GM18505 (cell line): ENCODE measurements at regions not wholly inside any gene's neighbourhood (a gene's known extent, or its start where the extent isn't known, plus 50 kb on each side); places are given as distances from the start of the nearest gene placed in this dataset.

Experiments
- ATAC-seq: cut with Tn5 transposase; IDR thresholded peaks from one replicate; pipeline ENCODE4 v1.9.1; 2021; ENCODE audit not compliant: unreplicated experiment
- POLR2A ChIP-seq: IDR thresholded peaks from 4 replicates; pipeline ENCODE4 v1.6.1; 2011; ENCODE audit warnings: borderline replicate concordance; ENCODE audit not compliant: insufficient read depth, insufficient read length; ENCODE audit errors: extremely low read depth

GRCh38 chr13:40118337-40118736 lies 462.9 kb downstream of the COG6 start:
- no peak for ATAC-seq
- no peak for TF ChIP-seq POLR2A

DNA sequence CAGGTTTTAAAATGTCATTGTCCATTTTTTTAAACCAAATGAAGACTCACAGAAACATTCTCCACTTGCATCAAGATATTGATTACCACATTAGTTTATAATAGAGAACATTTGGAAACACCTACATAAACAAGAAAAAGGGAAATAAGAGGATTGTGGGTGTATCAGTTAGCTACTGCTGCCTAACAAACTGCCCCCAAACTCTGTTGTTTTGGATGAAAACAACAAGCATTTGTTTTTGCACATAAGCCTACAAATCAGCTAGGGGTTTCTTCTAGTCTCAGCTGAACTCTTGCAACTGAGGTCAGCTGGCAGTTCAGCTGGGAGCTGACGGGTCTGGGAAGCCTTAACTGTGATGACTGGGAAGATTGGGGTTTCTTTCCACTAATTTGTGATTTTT lies 464.4 kb downstream of the COG6 start:
- no peak for ATAC-seq
- no peak for TF ChIP-seq POLR2A

- ATAC-seq: no peak
- no peak for TF ChIP-seq POLR2A
Measured at GRCh38 chr13:40120288-40120687, 464.8 kb downstream of the COG6 start.

DNA sequence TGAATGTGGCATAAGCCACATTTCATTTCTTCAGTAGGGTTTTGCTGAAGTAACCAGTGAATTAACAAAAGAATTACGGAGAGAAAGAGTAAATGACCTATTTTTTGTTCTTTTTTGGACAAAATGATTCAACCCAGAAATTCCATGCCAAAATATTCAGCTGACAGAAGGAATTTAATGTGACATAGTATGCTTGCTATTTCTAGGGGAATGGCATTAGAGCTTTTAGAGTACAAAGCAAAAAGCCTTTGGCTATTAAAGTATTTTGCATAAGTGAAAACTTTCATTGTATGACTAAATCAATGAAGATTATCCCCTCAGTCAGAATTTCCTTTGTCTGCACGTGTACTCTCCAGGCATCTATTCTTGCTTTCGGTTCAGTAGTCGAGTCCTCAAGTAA lies 465.3 kb downstream of the COG6 start:
- ATAC-seq: no peak

GRCh38 chr13:40121722-40122121 lies 466.3 kb downstream of the COG6 start:
- ATAC-seq: no peak
- TF ChIP-seq POLR2A: no peak

More for the DNA sequence above, 465.3 kb downstream of the COG6 start:
- no peak for TF ChIP-seq POLR2A

- ATAC-seq: no peak
- no peak for TF ChIP-seq POLR2A
Measured at GRCh38 chr13:40123962-40124632, 468.6 kb downstream of the COG6 start.

DNA sequence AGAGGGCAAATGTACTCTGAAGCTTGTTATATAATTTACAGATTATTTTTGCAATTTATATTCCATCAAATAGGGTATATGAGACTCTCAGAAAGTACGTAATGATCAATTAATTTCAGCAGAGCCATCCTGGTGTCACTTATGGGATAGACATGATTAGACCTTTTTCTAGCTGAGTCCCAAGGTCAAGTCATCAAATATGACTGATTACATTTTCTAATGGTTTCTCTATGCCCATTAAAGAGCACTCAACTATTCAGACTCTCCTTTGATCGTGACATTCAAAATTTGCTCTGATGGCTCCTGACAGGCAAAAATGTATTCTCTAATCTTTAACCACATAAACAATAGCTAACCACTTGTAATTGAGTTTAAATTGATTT lies 469.2 kb downstream of the COG6 start:
- ATAC-seq: no peak
- TF ChIP-seq POLR2A: no peak

DNA sequence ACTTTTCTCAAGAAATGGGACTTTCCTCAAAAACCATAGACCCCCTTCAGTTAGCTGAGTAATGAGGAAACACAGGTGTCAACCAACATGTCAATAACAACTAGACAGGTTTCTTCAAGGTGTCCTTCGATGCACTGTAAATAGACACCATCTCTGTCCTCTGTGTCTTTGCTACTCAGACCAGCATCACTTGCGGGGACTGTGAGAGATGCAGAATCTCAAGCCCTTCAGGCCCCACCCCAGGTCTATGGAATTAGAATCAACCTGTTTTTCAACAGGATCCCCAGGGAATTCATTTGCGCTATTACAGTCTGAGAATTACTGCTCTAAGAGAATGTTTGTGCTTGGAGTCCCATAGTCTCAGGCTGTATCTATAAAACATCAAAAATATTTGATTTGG lies 469.9 kb downstream of the COG6 start:
- TF ChIP-seq POLR2A: no peak
- ATAC-seq: no peak

- TF ChIP-seq POLR2A: no peak
- ATAC-seq: peak; percentile 45
Measured at GRCh38 chr13:40126306-40127085, 471.0 kb downstream of the COG6 start.

- no peak for TF ChIP-seq POLR2A
- no peak for ATAC-seq
Measured at GRCh38 chr13:40127476-40127875, 472.0 kb downstream of the COG6 start.

DNA sequence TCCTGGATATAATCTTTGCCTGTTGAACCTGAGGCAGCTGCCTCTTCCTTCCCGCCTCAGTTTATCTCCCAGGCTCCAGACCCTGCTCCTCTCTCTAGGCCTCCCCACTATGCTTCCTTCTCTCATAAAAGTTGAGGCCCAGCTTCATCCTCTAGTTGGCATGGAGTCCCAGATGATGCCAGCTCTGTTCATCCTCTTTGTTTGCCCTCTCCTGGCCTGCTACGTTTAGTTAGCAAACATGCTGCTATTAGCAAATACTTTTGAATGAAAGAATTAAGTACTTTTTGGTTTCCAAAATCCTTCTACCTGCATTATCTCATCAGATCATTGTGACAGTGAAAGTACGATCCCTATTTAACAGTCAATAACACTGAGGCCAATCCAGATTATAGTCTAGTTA lies 472.5 kb downstream of the COG6 start:
- ATAC-seq: no peak
- TF ChIP-seq POLR2A: no peak

DNA sequence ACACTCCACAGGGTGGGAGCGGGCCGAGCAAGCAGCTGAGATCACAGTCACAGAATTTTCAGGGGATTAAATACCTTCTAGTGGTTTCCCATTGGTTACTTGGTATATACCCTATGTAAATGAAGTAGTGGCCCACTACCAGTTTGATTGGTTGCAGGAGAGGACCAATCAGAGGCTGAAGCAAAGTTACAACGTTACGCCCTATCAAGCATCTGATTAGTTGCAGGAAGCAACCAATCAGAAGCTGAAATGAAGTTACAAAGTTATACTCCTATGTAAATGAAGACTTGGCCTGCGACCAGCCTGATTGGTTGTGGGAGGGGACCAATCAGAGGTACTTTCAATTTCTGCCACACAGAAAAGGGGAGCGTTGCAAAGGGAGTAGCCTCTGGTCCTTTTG lies 474.0 kb downstream of the COG6 start:
- TF ChIP-seq POLR2A: no peak
- ATAC-seq: no peak

- ATAC-seq: no peak
- no peak for TF ChIP-seq POLR2A
Measured at GRCh38 chr13:40130871-40131636, 475.6 kb downstream of the COG6 start.
